H9 (cell line): ENCODE measurements at regions not wholly inside any gene's neighbourhood (a gene's known extent, or its start where the extent isn't known, plus 50 kb on each side); places are given as distances from the start of the nearest gene placed in this dataset.
"Not testable (repeated sequence)": the region's sequence is repeated elsewhere in the genome, so short reads cannot be mapped to it uniquely, and the experiment has no call there.

Experiments
- DNase-seq: peaks from one replicate; pipeline ENCODE4 v3.0.0-alpha.2; 2017
- H2AFZ ChIP-seq: one replicate; pipeline ENCODE4 v1.6.1; 2013; ENCODE audit warnings: mild to moderate bottlenecking, low read length, control low read depth, moderate library complexity
- H2AK5ac ChIP-seq: 2 replicates; pipeline ENCODE4 v1.6.1; 2013; ENCODE audit warnings: low read length, control low read depth, mixed read lengths; ENCODE audit not compliant: insufficient read length
- H2BK120ac ChIP-seq: one replicate; pipeline ENCODE4 v1.6.1; 2013; ENCODE audit warnings: low read depth, mild to moderate bottlenecking, low read length, control low read depth, inconsistent platforms; ENCODE audit not compliant: poor library complexity, severe bottlenecking
- H2BK12ac ChIP-seq: 2 replicates; pipeline ENCODE4 v1.6.1; 2013; ENCODE audit warnings: low read length, control low read depth, mixed read lengths, low read depth; ENCODE audit not compliant: insufficient read length
- H2BK15ac ChIP-seq: 2 replicates; pipeline ENCODE4 v1.6.1; 2013; ENCODE audit warnings: low read depth, low read length, control low read depth
- H2BK20ac ChIP-seq: one replicate; pipeline ENCODE4 v1.6.1; 2013; ENCODE audit warnings: low read depth, mild to moderate bottlenecking, low read length, control low read depth, inconsistent platforms; ENCODE audit not compliant: poor library complexity, severe bottlenecking
- H2BK5ac ChIP-seq: 2 replicates; pipeline ENCODE4 v1.6.1; 2013; ENCODE audit warnings: low read length, control low read depth, mixed read lengths; ENCODE audit not compliant: insufficient read length
- H3K14ac ChIP-seq: 2 replicates; pipeline ENCODE4 v1.6.1; 2013; ENCODE audit warnings: low read length, control low read depth; ENCODE audit not compliant: insufficient read depth
- H3K18ac ChIP-seq: 2 replicates; pipeline ENCODE4 v1.6.1; 2013; ENCODE audit warnings: low read depth, mild to moderate bottlenecking, mixed read lengths, low read length, control low read depth; ENCODE audit not compliant: insufficient read length
- H3K23ac ChIP-seq: 2 replicates; pipeline ENCODE4 v1.6.1; 2013; ENCODE audit warnings: low read length, control low read depth, mixed read lengths, low read depth; ENCODE audit not compliant: insufficient read length
- H3K23me2 ChIP-seq: 2 replicates; pipeline ENCODE4 v1.6.1; 2013; ENCODE audit warnings: low read depth, mild to moderate bottlenecking, mixed read lengths, low read length, control low read depth; ENCODE audit not compliant: insufficient read length, poor library complexity, severe bottlenecking
- H3K27ac ChIP-seq: 2 replicates; pipeline ENCODE4 v1.5.1; 2013; ENCODE audit warnings: low read length, control low read depth, mixed read lengths, low read depth; ENCODE audit not compliant: insufficient read length
- H3K27me3 ChIP-seq: 2 replicates; pipeline ENCODE4 v1.6.1; 2013; ENCODE audit warnings: low read length, control low read depth, inconsistent platforms; ENCODE audit not compliant: insufficient read depth
- H3K4ac ChIP-seq: 2 replicates; pipeline ENCODE4 v1.6.1; 2013; ENCODE audit warnings: low read depth, mild to moderate bottlenecking, control low read depth, inconsistent platforms, low read length, moderate library complexity
- H3K4me1 ChIP-seq: 2 replicates; pipeline ENCODE4 v1.6.1; 2013; ENCODE audit warnings: low read length, control low read depth, inconsistent platforms; ENCODE audit not compliant: insufficient read depth
- H3K4me2 ChIP-seq: 2 replicates; pipeline ENCODE4 v1.6.1; 2013; ENCODE audit warnings: low read length, control low read depth, mixed read lengths; ENCODE audit not compliant: insufficient read length, insufficient read depth
- H3K56ac ChIP-seq: 2 replicates; pipeline ENCODE4 v1.6.1; 2013; ENCODE audit warnings: low read depth, mild to moderate bottlenecking, mixed read lengths, low read length, control low read depth; ENCODE audit not compliant: insufficient read length
- H3K79me1 ChIP-seq: 2 replicates; pipeline ENCODE4 v1.6.1; 2013; ENCODE audit warnings: low read depth, mild to moderate bottlenecking, moderate library complexity, low read length, control low read depth, inconsistent platforms; ENCODE audit not compliant: insufficient read depth, poor library complexity, severe bottlenecking
- H3K79me2 ChIP-seq: 2 replicates; pipeline ENCODE4 v1.6.1; 2013; ENCODE audit warnings: low read length, control low read depth, inconsistent platforms; ENCODE audit not compliant: insufficient read depth
- H3K9ac ChIP-seq: 2 replicates; pipeline ENCODE4 v1.6.1; 2013; ENCODE audit warnings: low read length, control low read depth, mixed read lengths; ENCODE audit not compliant: insufficient read length; ENCODE audit errors: extremely low read depth
- H3K9me3 ChIP-seq: one replicate; pipeline ENCODE4 v1.6.1; 2013; ENCODE audit warnings: low read depth, low read length, inconsistent platforms; ENCODE audit not compliant: control insufficient read depth
- H3T11ph ChIP-seq: one replicate; pipeline ENCODE4 v1.6.1; 2013; ENCODE audit warnings: mild to moderate bottlenecking, low read length, control low read depth, inconsistent platforms
- H4K20me1 ChIP-seq: one replicate; pipeline ENCODE4 v1.6.1; 2013; ENCODE audit not compliant: control insufficient read depth, insufficient read length, insufficient read depth
- H4K5ac ChIP-seq: 2 replicates; pipeline ENCODE4 v1.6.1; 2013; ENCODE audit warnings: low read depth, mild to moderate bottlenecking, mixed read lengths, low read length, control low read depth; ENCODE audit not compliant: insufficient read length
- H4K8ac ChIP-seq: replicated peaks from 2 replicates; pipeline ENCODE4 v1.6.1; 2013; ENCODE audit warnings: low read length, control low read depth, mixed read lengths, low read depth; ENCODE audit not compliant: insufficient read length
- H4K91ac ChIP-seq: 2 replicates; pipeline ENCODE4 v1.6.1; 2013; ENCODE audit warnings: low read depth, mild to moderate bottlenecking, moderate library complexity, mixed read lengths, low read length, control low read depth; ENCODE audit not compliant: insufficient read length
- H3K27ac Mint-ChIP-seq, 3 experiments: 2 replicates in 2 of 3; 3 replicates in 1 of 3; pipeline ENCODE4 v1.8.0; 2020 to 2021; ENCODE audit warnings: mixed read lengths in 3 of 3, mild to moderate bottlenecking in 1 of 3, moderate library complexity in 1 of 3
- H3K27me3 Mint-ChIP-seq: 2 replicates; pipeline ENCODE4 v1.8.0; 2021; ENCODE audit warnings: low read depth, mild to moderate bottlenecking, moderate library complexity, mixed read lengths
- H3K36me3 Mint-ChIP-seq, 3 experiments: 2 replicates in 2 of 3; 3 replicates in 1 of 3; pipeline ENCODE4 v1.8.0; 2020 to 2021; ENCODE audit warnings: low read depth in 3 of 3, mixed read lengths in 3 of 3; ENCODE audit not compliant: insufficient read depth in 1 of 3
- H3K4me1 Mint-ChIP-seq, 2 experiments: 2 replicates each; pipeline ENCODE4 v1.8.0; 2020; ENCODE audit warnings: mixed read lengths in 2 of 2
- H3K4me3 Mint-ChIP-seq, 2 experiments: 2 replicates in 1 of 2; 3 replicates in 1 of 2; pipeline ENCODE4 v1.8.0; 2020 to 2021; ENCODE audit warnings: mild to moderate bottlenecking in 2 of 2, mixed read lengths in 2 of 2, moderate library complexity in 1 of 2
- H3K9me3 Mint-ChIP-seq, 2 experiments: 2 replicates in 1 of 2; 3 replicates in 1 of 2; pipeline ENCODE4 v1.8.0; 2020; ENCODE audit warnings: mild to moderate bottlenecking in 2 of 2, mixed read lengths in 2 of 2, moderate library complexity in 1 of 2
- WGBS: extraction: QIAGEN DNeasy Blood & Tissue Kit; methylation state at CpG from one replicate; pipeline ENCODE4 v1.1.7; 2013; ENCODE audit warnings: missing lambda C conversion rate, low lambda C conversion rate, mixed read lengths; ENCODE audit not compliant: insufficient read length; ENCODE audit errors: extremely low coverage; 5-methylcytosine and 5-hydroxymethylcytosine counted together

DNA sequence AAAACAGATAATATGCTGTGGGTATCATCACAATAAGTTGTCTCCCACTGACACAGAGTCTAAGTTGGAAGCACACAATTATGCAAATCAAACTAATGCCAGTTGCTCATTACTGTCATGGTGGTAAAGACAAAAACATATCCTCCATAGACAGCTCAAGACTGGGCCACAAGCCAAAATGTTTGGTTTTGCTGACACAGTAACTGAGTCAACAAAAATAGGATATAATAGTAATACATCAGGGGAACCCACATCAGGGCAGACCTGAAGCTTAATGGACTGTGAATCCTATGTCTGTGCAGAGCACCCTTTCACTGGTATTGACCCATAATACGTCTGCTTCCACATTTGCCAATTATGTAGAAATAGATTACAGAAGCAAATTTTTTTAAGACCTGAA, 597.8 kb downstream of the TTLL7 start:
- H4K5ac ChIP-seq, H3K9me3 ChIP-seq, H3K27me3 Mint-ChIP-seq: not testable (repeated sequence)

DNA sequence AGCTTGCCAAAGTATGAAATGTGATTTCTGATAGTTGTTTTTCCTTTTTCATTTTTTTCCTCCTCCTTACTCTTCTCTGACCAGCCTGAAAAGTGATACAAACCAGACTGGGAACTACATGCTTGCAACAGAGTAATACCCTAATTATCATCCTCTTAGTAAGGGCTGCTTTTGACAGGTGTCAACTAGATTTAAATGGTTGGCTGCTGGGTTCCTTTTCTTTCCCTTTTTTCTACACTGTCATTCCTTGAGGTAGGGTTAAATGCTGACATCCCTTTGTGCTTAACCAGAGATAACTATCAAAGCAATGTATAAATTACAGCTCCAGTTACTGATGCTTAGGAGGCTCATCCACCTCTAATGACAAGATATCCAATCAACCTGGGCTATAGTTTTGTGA, 598.8 kb downstream of the TTLL7 start:
- not testable (repeated sequence) for H2BK15ac ChIP-seq, H3K27ac ChIP-seq, H3K27ac Mint-ChIP-seq, H3K9me3 ChIP-seq, H3K79me2 ChIP-seq, H3K79me1 ChIP-seq, H3K27me3 ChIP-seq, H3K36me3 Mint-ChIP-seq, H3K4me2 ChIP-seq, H3K9me3 Mint-ChIP-seq, DNase-seq, H2BK5ac ChIP-seq, H3K4me3 Mint-ChIP-seq, H3T11ph ChIP-seq, H3K4me1 Mint-ChIP-seq, H3K56ac ChIP-seq, H4K91ac ChIP-seq, H3K23ac ChIP-seq, H4K20me1 ChIP-seq, H2AFZ ChIP-seq, H3K4ac ChIP-seq, H4K5ac ChIP-seq, H2BK120ac ChIP-seq, H4K8ac ChIP-seq, H3K18ac ChIP-seq, H3K23me2 ChIP-seq, H2AK5ac ChIP-seq, H2BK12ac ChIP-seq, H3K9ac ChIP-seq, H3K4me1 ChIP-seq, H2BK20ac ChIP-seq, H3K27me3 Mint-ChIP-seq, H3K14ac ChIP-seq

More for the DNA sequence above, 597.8 kb downstream of the TTLL7 start:
- not testable (repeated sequence) for H3K27ac Mint-ChIP-seq, H3K27ac ChIP-seq, H3K4ac ChIP-seq, H2BK15ac ChIP-seq, H2BK120ac ChIP-seq, H3K14ac ChIP-seq, H2AK5ac ChIP-seq, H3K56ac ChIP-seq, H4K20me1 ChIP-seq, H3K4me3 Mint-ChIP-seq, H3K4me1 ChIP-seq, H3K9me3 Mint-ChIP-seq, H3K23ac ChIP-seq, H3K4me2 ChIP-seq, H4K91ac ChIP-seq, H3K27me3 ChIP-seq, H2BK20ac ChIP-seq, H3K9ac ChIP-seq, H3K4me1 Mint-ChIP-seq, H2AFZ ChIP-seq, H3K23me2 ChIP-seq, H3K18ac ChIP-seq, DNase-seq, H3K36me3 Mint-ChIP-seq, H2BK12ac ChIP-seq, H4K8ac ChIP-seq, H3K79me2 ChIP-seq, H2BK5ac ChIP-seq, H3K79me1 ChIP-seq, H3T11ph ChIP-seq
- no CpG with 5 or more reads among the region's 1 CpG for WGBS

GRCh38 chr1:83398125-83398524, 600.8 kb downstream of the TTLL7 start:
- H2BK12ac ChIP-seq, H3K56ac ChIP-seq, H3K9ac ChIP-seq, H2BK120ac ChIP-seq, H2BK20ac ChIP-seq, H3K27ac Mint-ChIP-seq, H3K4me1 Mint-ChIP-seq, H3K4me2 ChIP-seq, H3K9me3 ChIP-seq, H3K4ac ChIP-seq, H3K79me1 ChIP-seq, DNase-seq, H3T11ph ChIP-seq, H3K27ac ChIP-seq, H4K91ac ChIP-seq, H2BK5ac ChIP-seq, H4K20me1 ChIP-seq, H4K8ac ChIP-seq, H2AK5ac ChIP-seq, H3K23ac ChIP-seq, H3K79me2 ChIP-seq, H3K4me3 Mint-ChIP-seq, H3K36me3 Mint-ChIP-seq, H3K23me2 ChIP-seq, H2AFZ ChIP-seq, H3K27me3 Mint-ChIP-seq, H3K4me1 ChIP-seq, H3K9me3 Mint-ChIP-seq, H3K14ac ChIP-seq, H2BK15ac ChIP-seq, H4K5ac ChIP-seq, H3K18ac ChIP-seq, H3K27me3 ChIP-seq: not testable (repeated sequence)
